Ovary (tissue), 3 donors: ENCODE measurements at regions not wholly inside any gene's neighbourhood (a gene's known extent, or its start where the extent isn't known, plus 50 kb on each side); places are given as distances from the start of the nearest gene placed in this dataset.

Source experiments
- CTCF ChIP-seq, 3 donors: fragments of 450-650 bp in 2 of 3; fragments of 200-600 bp in 1 of 3; IDR thresholded peaks; one replicate each; pipeline versions ENCODE4 v1.5.1 to v1.8.0; 2016 to 2022; ENCODE audit warnings: antibody characterized with exemption in 3 of 3, mild to moderate bottlenecking in 1 of 3
- EP300 ChIP-seq: sonication (generic); formaldehyde crosslinking; IDR thresholded peaks from one replicate; pipeline ENCODE4 v1.6.1; 2017; ENCODE audit warnings: antibody characterized with exemption
- POLR2A ChIP-seq: fragments of 450-650 bp; IDR thresholded peaks from one replicate; pipeline ENCODE4 v1.6.1; 2017; ENCODE audit warnings: antibody characterized with exemption, mild to moderate bottlenecking, moderate library complexity
- donor health status: DM: no; HTN: no; CAD: no.

DNA sequence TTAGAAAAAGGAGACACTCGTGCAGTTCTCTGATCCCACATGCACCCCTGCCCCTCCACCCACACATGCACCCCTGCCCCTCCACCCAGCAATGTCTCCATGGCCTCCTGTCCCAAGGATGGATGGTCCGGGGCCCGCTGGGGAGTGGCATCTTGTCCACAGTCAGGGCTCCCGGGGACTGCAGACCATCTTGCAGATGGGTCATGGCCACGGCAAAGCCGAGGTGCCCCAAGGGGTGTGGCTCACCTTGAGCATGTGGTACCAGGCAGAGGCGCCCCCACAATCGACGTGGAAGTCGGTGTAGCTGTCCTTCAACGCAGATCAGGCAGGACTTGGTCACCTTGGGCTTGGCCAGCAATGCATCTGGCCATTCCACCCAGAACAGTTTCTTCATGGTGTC lies 216.7 kb downstream of the TUBA3C start:
- TF ChIP-seq POLR2A = no peak
- TF ChIP-seq CTCF (IDR thresholded peaks at IDR 0.05) = no peak
- TF ChIP-seq EP300 = no peak
